Mammary epithelial cell (primary cell): ENCODE measurements at regions not wholly inside any gene's neighbourhood (a gene's known extent, or its start where the extent isn't known, plus 50 kb on each side); places are given as distances from the start of the nearest gene placed in this dataset.

Experiments used
- CTCF ChIP-seq, 2 donors: IDR thresholded peaks in 1 of 2; conservative IDR thresholded peaks in 1 of 2; 2 replicates each; pipeline ENCODE4 v1.5.1; 2011 to 2012; ENCODE audit warnings: inconsistent platforms in 2 of 2, low read length in 2 of 2, mild to moderate bottlenecking in 2 of 2, control low read depth in 1 of 2, low read depth in 1 of 2; ENCODE audit not compliant: insufficient read depth in 1 of 2; ENCODE audit errors: extremely low read depth in 1 of 2
- EZH2 ChIP-seq: IDR thresholded peaks from 2 replicates; pipeline ENCODE4 v1.6.1; 2012; ENCODE audit warnings: low read length, inconsistent platforms, borderline replicate concordance

DNA sequence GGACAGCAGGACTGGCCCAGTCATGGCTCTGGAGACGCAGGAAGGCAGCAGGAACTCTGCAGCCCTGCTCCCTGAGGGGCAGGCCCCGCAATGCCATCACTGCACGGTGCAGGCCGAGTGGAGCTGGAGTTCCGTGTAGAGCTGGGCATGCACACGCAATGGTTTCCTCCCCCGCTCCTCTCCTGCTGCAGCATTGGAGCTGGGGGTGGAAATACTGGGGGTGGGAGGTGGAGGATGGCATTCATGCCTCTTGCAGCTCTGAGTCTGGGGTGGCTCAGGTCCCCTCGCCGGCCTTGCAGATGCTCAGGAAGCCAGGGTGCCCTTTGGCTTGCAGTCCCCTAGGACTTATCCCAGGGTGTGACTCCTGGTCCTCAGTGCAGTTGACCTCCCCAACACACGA, 78.3 kb upstream of the ASB18 start:
- TF ChIP-seq CTCF (conservative IDR thresholded peaks at IDR 0.05 in 1 of 2, IDR thresholded peaks at IDR 0.05 in 1 of 2; ENCODE audit: extremely low read depth in 1 of 2, insufficient read depth in 1 of 2, low read depth in 1 of 2, low read length in 2 of 2) (no peak), EZH2 (no peak)
